HEK293T (cell line): ENCODE measurements at regions not wholly inside any gene's neighbourhood (a gene's known extent, or its start where the extent isn't known, plus 50 kb on each side); places are given as distances from the start of the nearest gene placed in this dataset.

Source experiments
- CTCF ChIA-PET: fragments of 350-600 bp; formaldehyde crosslinking; extraction: SDS; loops from one replicate; lab custom pipeline; 2021; ENCODE audit warnings: antibody characterized with exemption, inconsistent platforms; lab: Yijun Ruan, JAX
- POLR2A ChIA-PET: fragments of 350-600 bp; formaldehyde crosslinking; extraction: SDS; loops from one replicate; lab custom pipeline; 2020; ENCODE audit warnings: antibody characterized with exemption, inconsistent platforms; lab: Yijun Ruan, JAX
- DNase-seq: peaks from one replicate; pipeline ENCODE4 v3.0.0; 2012; ENCODE audit warnings: mixed read lengths; ENCODE audit errors: extremely low spot score
- ARNT ChIP-seq: fragments of 450-650 bp; IDR thresholded peaks from 2 replicates; pipeline ENCODE4 v1.6.1; 2017; ENCODE audit warnings: mild to moderate bottlenecking
- BHLHE40 ChIP-seq: fragments of 450-650 bp; IDR thresholded peaks from 2 replicates; pipeline ENCODE4 v1.6.1; 2016; ENCODE audit warnings: mild to moderate bottlenecking, moderate library complexity, borderline replicate concordance
- CTBP1 ChIP-seq: fragments of 450-650 bp; IDR thresholded peaks from 2 replicates; pipeline ENCODE4 v1.6.1; 2016; ENCODE audit warnings: borderline replicate concordance
- ELF4 ChIP-seq: fragments of 450-650 bp; IDR thresholded peaks from 2 replicates; pipeline ENCODE4 v1.6.1; 2017; ENCODE audit warnings: antibody characterized with exemption
- FOXA1 ChIP-seq: fragments of 450-650 bp; IDR thresholded peaks from 2 replicates; pipeline ENCODE4 v1.6.1; 2016; ENCODE audit warnings: mild to moderate bottlenecking
- FOXK2 ChIP-seq: fragments of 450-650 bp; IDR thresholded peaks from 2 replicates; pipeline ENCODE4 v1.6.1; 2016; ENCODE audit warnings: mild to moderate bottlenecking
- FOXM1 ChIP-seq: fragments of 450-650 bp; IDR thresholded peaks from 2 replicates; pipeline ENCODE4 v1.6.1; 2017; ENCODE audit warnings: mild to moderate bottlenecking, borderline replicate concordance
- HDGF ChIP-seq: fragments of 450-650 bp; IDR thresholded peaks from 2 replicates; pipeline ENCODE4 v1.6.1; 2017; ENCODE audit warnings: antibody characterized with exemption, borderline replicate concordance
- L3MBTL2 ChIP-seq: fragments of 450-650 bp; conservative IDR thresholded peaks from 2 replicates; pipeline ENCODE4 v1.6.1; 2016; ENCODE audit warnings: mild to moderate bottlenecking
- LEF1 ChIP-seq: fragments of 450-650 bp; IDR thresholded peaks from 2 replicates; pipeline ENCODE4 v1.6.1; 2017; ENCODE audit warnings: mild to moderate bottlenecking, borderline replicate concordance
- NFRKB ChIP-seq: fragments of 450-650 bp; IDR thresholded peaks from 2 replicates; pipeline ENCODE4 v1.6.1; 2016; ENCODE audit warnings: mild to moderate bottlenecking, moderate library complexity
- PKNOX1 ChIP-seq: fragments of 450-650 bp; IDR thresholded peaks from 2 replicates; pipeline ENCODE4 v1.6.1; 2016
- SP1 ChIP-seq: fragments of 450-650 bp; IDR thresholded peaks from 2 replicates; pipeline ENCODE4 v1.6.1; 2017
- SUZ12 ChIP-seq: fragments of 450-650 bp; IDR thresholded peaks from 2 replicates; pipeline ENCODE4 v1.6.1; 2016; ENCODE audit warnings: mild to moderate bottlenecking
- TARDBP ChIP-seq: fragments of 450-650 bp; IDR thresholded peaks from 2 replicates; pipeline ENCODE4 v1.6.1; 2016
- ZNF384 ChIP-seq: fragments of 450-650 bp; IDR thresholded peaks from 2 replicates; pipeline ENCODE4 v1.6.1; 2016

- DNase-seq = no peak
- TF ChIP-seq CTBP1 (no peak), FOXK2 (no peak), ELF4 (no peak), ARNT (no peak), NFRKB (no peak), L3MBTL2 (no peak), PKNOX1 (no peak), BHLHE40 (no peak), TARDBP (no peak), FOXA1 (no peak), FOXM1 (no peak), ZNF384 (no peak), SUZ12 (no peak), LEF1 (no peak), SP1 (no peak), HDGF (no peak)
- CTCF ChIA-PET = no interaction called here
- POLR2A ChIA-PET = no interaction called here
Measured at GRCh38 chr12:97173688-97174410, 266.8 kb downstream of the NEDD1 start.

- ChIA-PET CTCF (no interaction called here), POLR2A (no interaction called here)
- no peak for DNase-seq
- no peak for TF ChIP-seq FOXK2
- no peak for TF ChIP-seq BHLHE40
- no peak for TF ChIP-seq ZNF384
- TF ChIP-seq FOXM1 = no peak
- TF ChIP-seq HDGF = no peak
- TF ChIP-seq ELF4 = no peak
- no peak for TF ChIP-seq TARDBP
- no peak for TF ChIP-seq NFRKB
Measured at GRCh38 chr12:97177481-97177880, 270.4 kb downstream of the NEDD1 start.

- no peak for DNase-seq
- TF ChIP-seq SP1 = no peak
- TF ChIP-seq CTBP1 = no peak
- no peak for TF ChIP-seq L3MBTL2
- ChIA-PET POLR2A (no interaction called here), CTCF (no interaction called here)
Measured at GRCh38 chr12:97181571-97182265, 274.7 kb downstream of the NEDD1 start.

GRCh38 chr12:97182769-97183168 lies 275.7 kb downstream of the NEDD1 start:
- ChIA-PET CTCF (no interaction called here), POLR2A (no interaction called here)
- DNase-seq = no peak
- TF ChIP-seq FOXM1 (no peak), ELF4 (no peak), HDGF (no peak), PKNOX1 (no peak), ZNF384 (no peak)

GRCh38 chr12:97184127-97184773 lies 277.2 kb downstream of the NEDD1 start:
- TF ChIP-seq BHLHE40 = no peak
- TF ChIP-seq LEF1 = no peak
- no peak for TF ChIP-seq ARNT
- no peak for TF ChIP-seq SP1
- no peak for TF ChIP-seq HDGF
- no peak for TF ChIP-seq PKNOX1
- no peak for TF ChIP-seq FOXM1
- TF ChIP-seq CTBP1 = no peak
- no peak for TF ChIP-seq L3MBTL2
- no peak for TF ChIP-seq ELF4
- no peak for TF ChIP-seq FOXK2
- no peak for TF ChIP-seq SUZ12
- ChIA-PET POLR2A (no interaction called here), CTCF (no interaction called here)
- no peak for DNase-seq

GRCh38 chr12:97185567-97185966 lies 277.0 kb upstream of the RMST start:
- POLR2A ChIA-PET = no interaction called here
- TF ChIP-seq CTBP1 (no peak), ZNF384 (no peak), FOXM1 (no peak), ELF4 (no peak), HDGF (no peak), LEF1 (no peak), ARNT (no peak), NFRKB (no peak), PKNOX1 (no peak), SUZ12 (no peak), L3MBTL2 (no peak), FOXA1 (no peak), SP1 (no peak), FOXK2 (no peak), BHLHE40 (no peak), TARDBP (no peak)
- CTCF ChIA-PET = no interaction called here
- DNase-seq = no peak
